Large intestine (tissue), 3 donors: ENCODE measurements at regions not wholly inside any gene's neighbourhood (a gene's known extent, or its start where the extent isn't known, plus 50 kb on each side); places are given as distances from the start of the nearest gene placed in this dataset.

Experiments
- DNase-seq, 2 donors: peaks; one replicate each; pipeline versions ENCODE4 v3.0.0 to v3.0.0-alpha.2; 2013
- H3K27ac ChIP-seq: one replicate; pipeline ENCODE4 v1.5.1; 2013; ENCODE audit warnings: low read length
- H3K27me3 ChIP-seq: 2 replicates; pipeline ENCODE4 v1.6.1; 2013; ENCODE audit warnings: low read length; ENCODE audit not compliant: control insufficient read depth, insufficient read depth
- H3K36me3 ChIP-seq: 2 replicates; pipeline ENCODE4 v1.6.1; 2013; ENCODE audit warnings: low read length; ENCODE audit not compliant: control insufficient read depth, insufficient read depth
- H3K4me1 ChIP-seq: one replicate; pipeline ENCODE4 v1.6.1; 2013; ENCODE audit warnings: low read length; ENCODE audit not compliant: control insufficient read depth, insufficient read depth
- H3K4me3 ChIP-seq: one replicate; pipeline ENCODE4 v1.5.1; 2013; ENCODE audit warnings: low read length
- H3K9me3 ChIP-seq: one replicate; pipeline ENCODE4 v1.6.1; 2013; ENCODE audit warnings: mild to moderate bottlenecking, low read depth, low read length, moderate library complexity; ENCODE audit not compliant: control insufficient read depth
- WGBS: methylation state at CpG from one replicate; pipeline ENCODE4 v1.1.5; 2013; ENCODE audit warnings: low lambda C conversion rate; ENCODE audit not compliant: insufficient coverage; 5-methylcytosine and 5-hydroxymethylcytosine counted together

DNA sequence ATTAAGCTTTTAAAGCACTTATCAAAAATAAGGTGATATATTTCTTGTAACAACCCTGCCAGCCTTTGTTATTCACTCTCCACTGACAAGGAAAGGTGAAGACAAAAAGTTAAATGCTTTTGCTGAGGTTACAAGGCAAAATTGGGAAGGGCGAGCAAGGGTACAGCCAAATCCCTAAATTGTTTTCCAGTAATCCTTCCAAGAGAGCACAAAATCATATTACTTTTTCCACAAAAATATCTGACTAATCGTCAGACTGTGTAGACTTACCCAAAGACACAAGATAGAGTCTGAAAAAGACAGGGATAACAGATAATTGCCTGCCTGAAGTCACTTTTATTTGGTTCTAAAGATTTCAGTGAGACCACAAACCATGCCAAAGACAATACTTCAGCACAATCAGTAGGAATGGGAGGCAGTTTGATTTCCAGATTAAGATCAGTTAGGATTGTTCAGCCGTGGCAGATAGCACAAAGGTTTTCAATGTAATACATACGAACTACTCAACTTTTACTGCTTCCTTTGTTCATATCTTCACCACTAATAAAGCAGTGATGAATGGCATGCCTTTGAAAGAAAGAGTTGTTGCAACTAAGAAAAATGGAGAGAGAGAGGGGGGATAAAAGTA lies 383.8 kb upstream of the TUSC1 start:
- no peaks in the 10 kb centered on the region for H3K4me1 ChIP-seq
- DNase-seq = no peak
- no peaks in the 10 kb centered on the region for H3K9me3 ChIP-seq
- H3K4me3 ChIP-seq = no peak overlapping the region
- 67% methylated on average over 1 of the region's 4 CpGs for WGBS
- H3K36me3 ChIP-seq = no peaks in the 10 kb centered on the region
- H3K27ac ChIP-seq = no peak overlapping the region
- no peaks in the 10 kb centered on the region for H3K27me3 ChIP-seq

DNA sequence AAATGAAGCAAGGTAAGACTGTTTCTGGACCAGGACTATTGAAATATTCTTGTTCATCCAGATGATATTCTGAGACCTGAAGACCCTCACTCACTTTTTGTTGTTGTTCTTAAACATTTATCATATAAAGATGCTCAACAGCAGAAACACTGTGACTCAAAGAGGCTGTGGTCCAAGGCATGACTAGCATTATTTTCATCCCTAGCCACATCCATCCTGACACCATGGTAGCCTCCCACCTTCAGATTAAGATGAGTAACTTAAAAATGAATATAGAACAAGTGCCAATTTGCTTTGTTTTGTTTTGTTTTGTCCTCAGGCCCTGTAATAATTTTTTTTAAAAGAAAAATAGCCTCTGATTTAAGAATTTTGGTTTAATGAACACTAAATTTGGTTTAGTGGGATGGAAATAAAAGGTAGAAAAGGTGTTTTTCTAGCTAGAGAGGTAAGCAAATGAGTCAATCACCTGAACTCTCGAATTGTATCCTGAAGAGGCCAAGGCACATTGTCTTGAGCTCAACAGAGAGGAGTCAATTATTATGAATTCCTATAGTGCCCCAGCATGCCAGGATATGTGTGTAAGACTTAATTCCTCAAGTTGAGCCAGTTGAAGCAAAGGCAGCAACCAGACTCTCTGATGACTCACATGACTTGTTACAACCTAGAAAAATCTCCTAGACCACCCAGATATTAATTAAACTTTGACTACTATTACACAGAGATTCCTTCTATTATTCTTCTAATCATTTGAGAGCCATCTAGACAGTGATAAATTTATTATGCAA lies 380.1 kb upstream of the TUSC1 start:
- H3K36me3 ChIP-seq = no peaks in the 10 kb centered on the region
- DNase-seq = no peak
- no peaks in the 10 kb centered on the region for H3K27me3 ChIP-seq
- no peaks in the 10 kb centered on the region for H3K9me3 ChIP-seq
- H3K27ac ChIP-seq = no peak overlapping the region
- no peaks in the 10 kb centered on the region for H3K4me1 ChIP-seq
- WGBS = no CpG with 5 or more reads among the region's 1 CpG
- no peak overlapping the region for H3K4me3 ChIP-seq

DNA sequence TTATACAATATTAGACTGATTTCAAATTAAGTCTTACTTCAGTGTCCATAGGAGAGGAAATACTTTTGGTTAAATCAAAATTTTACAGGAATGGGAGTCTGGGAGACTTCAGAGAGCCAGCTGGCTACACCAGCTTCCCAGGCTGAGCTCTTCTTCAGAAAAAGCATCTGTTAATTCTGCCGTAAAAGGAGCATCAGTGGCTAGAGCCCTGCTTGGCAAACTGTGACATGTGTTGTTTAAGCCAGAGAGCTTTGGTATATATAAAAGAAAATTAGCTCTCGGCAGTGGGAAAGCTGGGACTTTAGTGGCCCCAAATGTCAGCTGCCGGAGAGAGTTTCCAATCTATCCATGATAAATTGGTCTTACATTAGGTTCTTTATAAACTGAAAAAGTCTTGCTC lies 378.8 kb upstream of the TUSC1 start:
- no CpG with 5 or more reads among the region's 3 CpGs for WGBS
- no peaks in the 10 kb centered on the region for H3K36me3 ChIP-seq

DNA sequence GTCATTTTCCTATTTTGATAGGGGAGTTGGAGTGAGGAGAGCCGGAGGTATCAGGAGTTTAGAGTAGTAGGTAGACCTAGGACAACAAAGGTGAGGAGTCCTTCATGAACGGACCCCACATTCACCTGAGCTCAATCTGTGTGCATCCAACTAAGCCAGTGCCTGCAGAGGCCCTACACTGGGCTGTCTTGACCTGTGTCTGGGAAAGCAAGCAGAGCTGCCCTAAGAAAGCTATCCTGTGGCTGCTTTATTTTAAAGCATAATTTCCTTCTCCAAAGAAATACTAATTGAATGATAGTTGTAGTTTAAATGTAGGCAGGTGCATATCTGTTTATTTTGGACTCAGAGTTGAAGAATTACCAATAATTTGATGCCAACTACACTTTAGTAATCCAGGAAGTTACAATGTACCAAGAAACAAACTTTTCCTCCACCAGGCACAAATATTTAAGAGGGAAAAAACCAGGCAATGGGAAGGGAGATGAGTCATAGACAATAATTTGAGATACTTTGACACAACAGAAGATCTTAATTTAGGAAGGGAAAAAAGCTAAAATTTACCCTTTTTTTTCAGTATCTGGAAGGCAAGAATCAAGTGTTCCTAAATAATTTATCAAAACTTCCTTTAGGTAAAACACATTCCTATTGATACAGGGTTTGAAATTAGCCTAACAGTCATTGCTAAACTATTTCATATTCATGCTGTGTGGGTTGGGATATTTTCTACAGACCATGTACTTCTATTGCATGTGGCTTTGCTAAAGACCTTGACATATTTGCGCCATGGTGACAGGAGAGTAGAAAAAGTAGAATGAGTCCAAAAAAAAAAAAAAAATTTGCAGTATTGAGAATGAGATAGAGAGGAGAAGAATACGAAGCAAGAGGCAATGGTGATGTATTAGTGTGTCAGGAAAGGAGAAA lies 376.6 kb upstream of the TUSC1 start:
- Histone ChIP-seq H3K4me3 (no peak overlapping the region), H3K4me1 (no peaks in the 10 kb centered on the region), H3K27me3 (no peaks in the 10 kb centered on the region), H3K27ac (no peak overlapping the region), H3K9me3 (no peaks in the 10 kb centered on the region), H3K36me3 (no peaks in the 10 kb centered on the region)
- 92% methylated on average over 2 of the region's 4 CpGs for WGBS
- DNase-seq = no peak

More for the DNA sequence above, 378.8 kb upstream of the TUSC1 start:
- DNase-seq = no peak
- Histone ChIP-seq H3K4me1 (no peaks in the 10 kb centered on the region), H3K27ac (no peak overlapping the region), H3K9me3 (no peaks in the 10 kb centered on the region), H3K27me3 (no peaks in the 10 kb centered on the region), H3K4me3 (no peak overlapping the region)

DNA sequence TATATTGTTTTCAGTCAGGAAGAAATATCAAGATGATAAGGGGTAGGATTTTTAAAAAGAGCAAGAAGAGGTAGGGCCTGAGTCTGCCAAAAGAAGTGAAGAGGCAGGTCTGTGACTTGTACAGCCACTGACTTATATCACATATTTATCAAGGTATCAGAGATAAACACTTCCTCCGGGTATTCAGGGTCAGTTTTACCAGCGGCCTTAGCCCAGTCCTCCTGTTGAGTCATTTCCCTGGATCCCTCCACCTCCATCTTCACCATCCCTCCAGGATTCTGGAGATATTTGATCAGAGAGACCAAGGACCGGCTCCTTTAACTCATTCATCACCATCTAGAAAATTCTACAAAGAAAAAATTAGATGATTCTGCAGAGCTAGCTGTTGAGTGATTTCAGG lies 375.7 kb upstream of the TUSC1 start:
- no peak for DNase-seq

DNA sequence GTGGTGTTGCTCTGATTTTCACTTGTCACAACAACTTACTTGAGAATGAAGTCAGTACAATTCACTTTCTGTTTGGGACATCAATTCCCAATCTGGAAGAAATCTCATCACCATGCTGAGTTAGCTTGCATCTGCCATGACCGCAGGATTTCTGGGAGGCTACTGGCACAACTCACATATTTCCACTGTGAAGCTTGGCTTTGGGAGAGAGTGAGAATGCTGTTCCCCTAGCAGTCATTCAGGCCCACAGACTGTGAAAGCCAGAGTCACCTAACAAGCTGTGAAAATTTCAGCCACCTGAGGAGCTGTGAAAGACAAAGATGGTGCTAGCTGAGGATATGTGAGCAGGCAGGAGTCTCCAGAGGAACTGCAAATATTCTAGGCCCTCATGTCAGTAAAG lies 365.2 kb upstream of the TUSC1 start:
- Histone ChIP-seq H3K4me3 (no peak overlapping the region), H3K4me1 (no peaks in the 10 kb centered on the region), H3K27me3 (no peaks in the 10 kb centered on the region), H3K27ac (no peak overlapping the region), H3K9me3 (no peaks in the 10 kb centered on the region), H3K36me3 (no peaks in the 10 kb centered on the region)
- WGBS = no CpG with 5 or more reads among the region's 1 CpG
- no peak for DNase-seq

More for the DNA sequence above, 375.7 kb upstream of the TUSC1 start:
- WGBS = no CpG with 5 or more reads among the region's 3 CpGs
- no peaks in the 10 kb centered on the region for H3K9me3 ChIP-seq
- no peak overlapping the region for H3K27ac ChIP-seq
- no peaks in the 10 kb centered on the region for H3K36me3 ChIP-seq
- H3K27me3 ChIP-seq = no peaks in the 10 kb centered on the region
- no peak overlapping the region for H3K4me3 ChIP-seq
- no peaks in the 10 kb centered on the region for H3K4me1 ChIP-seq

DNA sequence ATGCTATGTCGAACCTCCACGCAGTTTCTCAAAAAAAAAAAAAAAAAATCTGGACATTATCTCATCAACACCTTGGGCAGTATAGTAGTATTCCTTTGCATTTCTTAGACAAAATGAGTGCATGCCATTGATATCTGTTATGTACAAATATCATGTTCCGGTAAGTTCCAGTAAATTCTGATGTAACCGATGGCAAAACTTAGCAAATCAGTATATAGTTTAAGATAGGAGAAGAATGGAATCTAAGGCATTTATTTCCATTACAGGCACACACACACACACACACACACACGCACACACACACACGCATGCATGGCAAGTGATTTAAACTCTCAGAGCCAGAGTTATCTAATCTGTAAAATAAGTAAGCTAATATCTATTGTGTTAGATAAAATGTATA lies 356.5 kb upstream of the TUSC1 start:
- no peaks in the 10 kb centered on the region for H3K36me3 ChIP-seq
- H3K4me3 ChIP-seq = no peak overlapping the region
- H3K9me3 ChIP-seq = no peaks in the 10 kb centered on the region
- DNase-seq = no peak
- WGBS = no CpG with 5 or more reads among the region's 6 CpGs
- no peak overlapping the region for H3K27ac ChIP-seq
- H3K27me3 ChIP-seq = no peaks in the 10 kb centered on the region
- H3K4me1 ChIP-seq = no peaks in the 10 kb centered on the region

DNA sequence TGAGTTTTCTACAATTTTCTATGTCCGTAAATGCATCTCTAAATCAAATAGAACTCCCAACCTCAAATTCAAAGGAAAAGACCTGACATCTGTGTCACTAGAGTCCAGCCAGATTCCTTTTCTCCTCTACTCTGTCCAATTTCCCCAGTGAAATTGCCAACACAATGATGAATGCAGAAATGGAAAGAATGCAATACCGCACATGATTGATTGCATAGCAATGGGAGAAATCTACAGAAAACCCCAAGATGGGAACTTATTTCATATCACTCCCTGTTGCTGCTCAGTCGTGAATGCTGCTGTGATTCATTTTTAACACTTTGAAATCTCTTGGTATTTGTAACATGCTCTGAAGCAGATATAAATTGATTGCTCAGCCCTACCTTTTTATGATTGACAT lies 355.1 kb upstream of the TUSC1 start:
- Histone ChIP-seq H3K27me3 (no peaks in the 10 kb centered on the region), H3K4me3 (no peak overlapping the region), H3K27ac (no peak overlapping the region), H3K36me3 (no peaks in the 10 kb centered on the region), H3K9me3 (no peaks in the 10 kb centered on the region), H3K4me1 (no peaks in the 10 kb centered on the region)
- whole genome bisulfite sequencing = 83% methylated on average over 1 of the region's 3 CpGs
- no peak for DNase-seq

DNA sequence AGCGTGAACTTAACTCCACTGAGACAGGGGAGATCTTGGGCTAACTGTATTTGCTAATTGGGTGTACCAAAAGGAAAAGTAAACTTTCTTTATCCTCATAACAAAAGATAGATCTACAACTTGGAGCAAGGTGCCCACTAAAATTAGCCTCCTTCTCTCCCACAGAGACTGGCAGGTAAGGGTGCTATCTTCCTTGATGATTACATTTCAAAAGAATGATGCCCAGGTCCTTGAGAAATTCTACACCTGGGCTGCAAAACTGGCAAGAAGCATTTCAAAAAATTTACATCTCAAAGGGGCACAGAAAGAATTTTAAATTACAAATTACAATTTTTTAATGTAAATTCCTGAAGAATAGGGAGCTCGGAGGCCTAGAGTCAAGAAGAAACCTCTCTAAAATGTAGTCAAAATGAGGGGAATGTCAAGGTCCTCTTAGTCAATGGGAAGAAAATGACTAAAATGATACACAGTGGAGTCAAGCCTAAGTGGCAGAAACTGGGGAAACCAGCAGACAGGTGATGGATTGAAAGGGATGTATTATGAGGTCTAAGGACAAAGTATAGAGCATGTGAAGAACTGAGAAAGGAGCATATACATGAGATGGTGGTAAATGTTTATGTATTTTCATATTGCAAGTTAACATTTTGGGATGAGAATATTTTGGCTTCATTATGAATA lies 348.3 kb upstream of the TUSC1 start:
- no peaks in the 10 kb centered on the region for H3K27me3 ChIP-seq
- WGBS = no CpG with 5 or more reads among the region's 2 CpGs
- H3K4me1 ChIP-seq = no peaks in the 10 kb centered on the region
- H3K4me3 ChIP-seq = no peak overlapping the region
- no peak for DNase-seq
- no peaks in the 10 kb centered on the region for H3K36me3 ChIP-seq
- H3K9me3 ChIP-seq = no peaks in the 10 kb centered on the region
- H3K27ac ChIP-seq = no peak overlapping the region

DNA sequence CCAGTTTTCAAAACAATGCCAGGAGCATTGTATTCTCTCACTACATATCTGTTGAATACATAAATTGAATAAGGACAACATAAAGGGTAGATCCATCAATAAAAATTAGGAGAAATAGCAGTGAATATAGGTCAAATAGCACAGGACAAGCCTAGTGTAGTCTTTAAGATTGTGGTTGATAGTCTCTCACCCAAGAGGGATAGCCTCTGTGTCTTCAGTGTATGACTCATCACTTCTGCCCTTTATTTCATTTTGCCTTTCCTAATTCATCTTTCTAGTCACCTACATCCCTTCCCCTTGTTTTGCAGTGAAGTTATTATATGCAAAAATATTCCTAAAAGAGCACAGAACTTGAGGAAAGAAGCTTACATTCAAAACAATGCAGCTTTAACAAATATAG lies 335.0 kb upstream of the TUSC1 start:
- Histone ChIP-seq H3K27me3 (no peaks in the 10 kb centered on the region), H3K36me3 (no peaks in the 10 kb centered on the region), H3K27ac (no peak overlapping the region), H3K4me3 (no peak overlapping the region), H3K4me1 (no peaks in the 10 kb centered on the region), H3K9me3 (no peaks in the 10 kb centered on the region)
- no peak for DNase-seq
